Islet of Langerhans (tissue), 1 donor: ENCODE measurements at regions not wholly inside any gene's neighbourhood (a gene's known extent, or its start where the extent isn't known, plus 50 kb on each side); places are given as distances from the start of the nearest gene placed in this dataset.

Experiments
- FAIRE-seq: peaks from one replicate; lab custom pipeline; 2011; peaks lifted over from hg19 to GRCh38; lab: Jason Lieb, UNC

DNA sequence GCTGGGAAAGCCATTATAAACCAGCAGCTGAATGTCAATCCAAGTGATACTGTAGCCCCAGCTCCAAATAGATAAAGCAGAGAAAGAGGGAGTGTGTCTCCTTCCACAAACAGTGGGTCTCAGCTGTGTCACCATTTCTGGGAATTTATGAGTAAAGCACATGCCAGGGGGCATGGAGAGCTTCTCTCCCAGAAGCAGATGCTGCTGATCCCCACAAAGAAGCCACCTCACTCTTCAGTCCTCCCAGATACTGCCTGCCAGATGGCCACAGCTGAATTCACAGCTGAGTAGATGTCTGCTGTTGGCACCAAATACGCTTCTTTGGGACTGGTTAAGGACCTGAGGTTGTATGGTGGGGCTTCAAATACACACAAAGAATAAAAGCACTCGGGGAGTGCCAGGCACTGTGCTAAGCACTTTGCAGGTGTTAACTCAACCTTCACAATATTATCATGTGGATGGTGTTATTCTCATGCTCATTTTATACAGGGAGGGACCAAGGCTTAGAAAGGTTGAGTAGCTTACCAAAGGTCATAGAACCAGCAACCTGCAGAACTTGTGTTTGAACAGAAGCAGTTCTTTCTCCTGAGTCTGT lies 298.3 kb downstream of the CDH11 start:
- no peak for FAIRE-seq

DNA sequence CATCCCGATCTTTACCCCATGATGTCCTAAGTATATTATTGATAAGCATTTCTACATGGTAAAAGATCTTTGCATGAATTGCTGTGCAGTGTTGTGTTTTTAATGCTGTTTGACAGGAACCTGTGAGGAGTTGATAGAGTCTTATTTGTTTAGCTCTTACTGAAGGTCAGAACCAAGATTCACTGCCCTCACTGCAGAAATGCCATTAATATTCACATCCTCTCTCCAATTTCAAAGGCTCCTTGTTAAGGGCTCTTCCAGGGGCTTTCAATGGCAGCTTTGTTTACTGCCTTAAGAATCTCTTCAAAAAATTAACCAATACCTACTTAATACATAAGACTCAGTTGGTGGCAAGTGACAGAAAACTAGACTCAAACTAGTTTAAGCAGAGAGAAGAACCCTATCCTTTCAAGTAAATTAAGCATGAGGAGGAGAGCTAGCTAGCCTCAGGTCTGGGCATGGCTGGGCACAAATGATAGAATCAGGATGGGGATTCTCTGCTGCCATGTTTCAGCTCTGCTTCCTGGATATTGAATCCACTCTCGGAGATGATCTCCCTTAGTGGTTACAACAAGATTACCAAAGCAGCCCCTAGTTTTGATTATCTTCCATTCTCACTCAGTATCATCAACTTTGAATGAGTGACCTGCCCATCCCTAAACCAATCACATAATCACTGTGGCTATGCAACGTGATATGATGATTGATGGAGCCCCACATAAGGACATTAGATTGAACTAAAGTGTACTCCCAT lies 311.8 kb downstream of the CDH11 start:
- no peak for FAIRE-seq

GRCh38 chr16:64808474-64808873 lies 313.4 kb downstream of the CDH11 start:
- FAIRE-seq: no peak

GRCh38 chr16:64791756-64792155 lies 330.1 kb downstream of the CDH11 start:
- no peak for FAIRE-seq

- FAIRE-seq: no peak
Observed at GRCh38 chr16:64784635-64785034, 337.2 kb downstream of the CDH11 start.

DNA sequence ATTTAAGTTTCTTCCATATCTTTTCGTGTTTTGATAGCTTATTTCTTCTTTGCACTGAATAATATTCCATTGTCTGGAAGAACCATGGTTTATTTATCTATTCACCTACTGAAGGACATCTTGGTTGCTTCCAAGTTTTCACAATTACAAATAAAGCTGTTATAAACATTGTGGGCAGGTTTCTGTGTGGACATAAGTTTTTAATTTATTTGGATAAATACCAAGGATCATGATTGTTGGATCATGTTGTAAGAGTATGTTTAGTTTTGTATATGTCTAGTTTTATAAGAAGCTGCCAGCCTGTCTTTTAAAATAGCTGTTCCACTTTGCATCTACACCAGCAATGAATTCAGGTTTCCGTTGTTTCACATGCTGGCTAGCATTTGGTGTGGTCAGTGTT lies 339.4 kb downstream of the CDH11 start:
- no peak for FAIRE-seq

DNA sequence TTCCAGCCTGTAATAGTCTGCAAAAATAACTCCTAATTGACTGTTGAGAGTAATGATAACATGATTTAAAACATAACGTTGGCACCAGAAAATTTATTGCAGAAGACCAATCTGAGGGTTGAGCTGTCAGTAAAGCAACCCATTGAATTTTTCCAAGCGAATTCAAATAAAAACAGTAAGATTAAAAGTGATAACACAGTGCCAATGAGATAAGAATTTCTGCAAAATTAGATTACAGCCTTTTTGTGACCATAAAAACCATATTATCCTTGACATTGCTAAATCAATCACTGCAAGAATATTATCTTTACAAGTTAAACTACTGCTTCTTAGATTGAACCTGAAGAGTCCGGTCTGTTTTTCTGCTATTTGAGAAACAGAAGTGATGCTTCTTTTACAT lies 341.4 kb downstream of the CDH11 start:
- FAIRE-seq: no peak

- FAIRE-seq: no peak
Observed at GRCh38 chr16:64778777-64779176, 343.1 kb downstream of the CDH11 start.

DNA sequence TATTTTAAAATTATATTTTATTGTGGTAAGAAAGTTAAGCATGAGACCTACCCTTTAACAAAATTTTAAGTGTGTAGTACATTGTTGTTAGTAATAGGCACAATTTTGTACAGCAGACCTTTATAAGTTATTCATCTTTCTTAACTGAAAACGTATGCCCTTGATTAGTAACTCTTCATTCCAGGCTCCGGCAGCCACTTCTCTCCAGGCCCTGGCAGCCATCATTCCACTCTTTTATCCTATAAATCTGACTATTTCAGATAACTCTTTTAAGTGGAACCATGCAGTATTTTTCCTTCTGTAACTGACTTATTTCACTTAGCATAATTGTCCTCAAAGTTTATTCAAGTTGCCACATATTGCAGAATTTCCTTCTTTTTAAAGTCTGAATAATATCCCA lies 348.2 kb downstream of the CDH11 start:
- FAIRE-seq: no peak

DNA sequence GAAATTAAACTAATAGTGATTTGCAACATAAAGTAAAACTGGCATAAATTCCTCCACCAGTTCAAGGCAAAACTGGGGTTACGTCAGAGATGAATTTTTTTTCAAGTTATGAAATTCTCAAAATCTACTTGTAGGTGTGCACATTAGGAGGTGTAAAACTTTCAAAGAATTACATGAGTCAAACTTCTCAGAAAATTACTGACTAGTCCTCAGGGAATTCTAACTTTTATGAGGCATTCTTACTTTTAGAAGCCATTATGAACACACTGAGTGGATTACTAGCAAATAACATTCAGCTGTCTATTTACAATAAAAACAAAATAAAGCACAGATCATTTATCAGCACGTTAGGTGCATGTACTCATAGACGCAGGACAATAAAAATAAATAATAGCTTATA lies 348.7 kb downstream of the CDH11 start:
- FAIRE-seq: no peak

- FAIRE-seq: no peak
Observed at GRCh38 chr16:64771273-64771672, 350.6 kb downstream of the CDH11 start.

DNA sequence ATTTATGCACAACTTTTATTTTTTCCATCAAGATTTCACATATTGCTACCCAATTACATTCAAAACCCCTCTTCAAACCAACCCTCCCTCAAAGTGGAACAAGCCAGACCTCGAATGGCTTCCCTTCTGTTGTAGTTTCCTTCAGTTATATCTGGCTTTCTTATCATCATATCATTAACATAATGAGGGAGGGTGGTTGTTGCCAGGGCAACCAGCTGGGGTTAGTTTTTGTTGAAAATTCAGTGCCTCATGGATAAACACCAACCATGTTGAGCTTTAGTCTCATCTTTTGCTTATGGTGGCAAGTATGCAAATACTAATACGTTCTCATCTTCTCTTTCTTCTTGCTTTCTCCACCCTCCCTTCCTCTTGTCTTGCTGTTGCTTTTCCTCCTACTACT lies 359.7 kb downstream of the CDH11 start:
- no peak for FAIRE-seq

DNA sequence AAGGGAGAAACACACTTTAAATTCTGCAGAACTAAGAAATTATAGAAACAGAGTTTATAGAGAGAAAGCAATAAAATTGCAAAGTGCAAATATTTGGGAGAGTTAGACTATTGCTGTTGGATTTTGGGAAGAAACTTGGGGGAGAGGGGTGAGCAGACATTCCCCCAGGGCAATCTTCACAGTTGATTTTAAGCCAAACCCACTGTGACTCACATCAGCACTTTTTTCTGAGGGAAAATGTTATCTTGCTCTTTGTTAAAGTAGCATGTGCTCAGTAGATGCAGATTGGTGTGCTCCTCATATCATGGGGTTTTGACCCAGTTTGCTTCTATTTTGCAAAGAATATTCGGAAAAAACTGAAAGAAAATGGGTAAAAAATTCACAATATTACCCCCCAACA lies 367.6 kb downstream of the CDH11 start:
- FAIRE-seq: no peak

- FAIRE-seq: no peak
Observed at GRCh38 chr16:64751906-64752305, 370.0 kb downstream of the CDH11 start.

- FAIRE-seq: no peak
Observed at GRCh38 chr16:64749346-64749745, 372.5 kb downstream of the CDH11 start.

DNA sequence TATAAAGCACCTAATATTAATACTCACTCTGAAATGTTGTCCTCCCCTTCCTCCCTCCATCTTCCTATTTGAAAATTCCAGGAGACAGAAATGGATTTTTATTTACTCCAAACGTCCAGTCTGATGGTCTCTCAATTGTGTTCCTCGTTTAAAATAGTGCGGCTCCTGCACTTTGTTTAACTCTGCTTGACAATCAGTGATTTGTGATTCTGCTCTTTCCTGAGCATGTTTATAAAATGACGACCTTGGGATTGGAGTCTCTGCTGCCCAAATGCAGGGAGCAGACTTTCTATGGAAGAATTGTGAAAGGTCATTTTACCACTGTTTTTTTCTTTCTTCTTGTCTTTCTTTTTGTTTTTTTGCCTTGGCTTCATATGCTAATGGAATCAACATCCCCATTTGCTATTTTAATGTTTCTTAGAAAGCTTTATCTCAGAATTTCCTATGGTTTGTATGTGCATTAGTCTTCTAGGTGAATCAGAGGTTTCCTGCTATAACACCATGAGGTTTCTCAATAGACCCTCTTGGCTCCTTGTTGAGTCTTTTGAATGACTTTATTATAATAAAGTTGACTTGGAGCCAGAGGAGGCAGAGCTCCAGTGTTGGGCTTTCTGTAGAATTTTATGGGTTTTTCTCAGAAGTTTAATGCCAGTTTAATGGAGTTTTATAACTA lies 376.5 kb downstream of the CDH11 start:
- no peak for FAIRE-seq

GRCh38 chr16:64742455-64743223 lies 379.2 kb downstream of the CDH11 start:
- FAIRE-seq: no peak

DNA sequence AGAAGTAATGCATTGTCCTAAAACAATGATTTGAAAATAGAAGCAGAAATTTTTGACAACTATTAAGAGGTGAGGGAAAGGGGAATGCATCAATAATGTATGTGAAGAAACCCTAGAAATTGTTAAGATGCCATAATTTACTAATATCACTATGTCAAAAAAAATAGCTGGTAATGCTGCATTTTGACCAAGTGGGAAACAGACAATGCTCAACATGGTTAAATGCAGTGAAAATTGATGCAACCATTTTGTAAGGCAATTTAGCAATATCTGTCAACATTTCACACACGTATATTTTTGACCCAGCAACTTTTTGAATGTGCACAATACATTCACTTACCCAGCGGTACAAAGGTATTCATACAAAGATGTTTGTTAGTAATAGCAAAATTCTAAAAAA lies 381.6 kb downstream of the CDH11 start:
- FAIRE-seq: no peak

DNA sequence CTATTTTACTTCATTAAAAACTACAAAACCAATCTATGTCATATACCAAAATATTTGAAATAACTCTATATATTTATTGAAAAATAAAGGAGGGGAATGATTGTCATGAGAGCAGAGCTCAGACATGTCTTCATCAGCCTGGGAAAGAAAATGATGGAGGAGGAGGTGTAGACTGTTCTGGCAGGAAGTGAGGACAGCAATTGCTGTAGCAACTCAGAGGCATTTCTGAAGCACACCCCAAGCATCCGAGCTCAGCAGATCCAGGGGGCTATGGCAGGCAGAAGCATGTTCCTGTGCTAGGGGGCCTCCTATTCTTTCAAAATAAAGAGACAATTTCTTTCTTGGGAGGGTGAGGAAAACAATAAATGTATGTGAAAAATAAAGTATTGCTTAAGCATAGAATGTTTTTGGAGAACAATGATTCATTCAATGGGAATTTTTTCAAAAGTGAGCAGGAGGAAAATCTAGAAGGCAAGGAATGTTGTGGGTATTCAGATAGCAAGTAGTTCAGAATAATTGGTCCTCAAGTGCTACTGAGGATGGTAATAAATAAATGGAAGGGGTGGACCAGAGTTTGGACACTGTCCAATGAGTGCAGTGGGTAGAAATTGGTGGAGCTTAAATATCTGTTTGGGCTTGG lies 383.4 kb downstream of the CDH11 start:
- FAIRE-seq: no peak

- FAIRE-seq: no peak
Observed at GRCh38 chr16:64736857-64737256, 385.0 kb downstream of the CDH11 start.

- FAIRE-seq: no peak
Observed at GRCh38 chr16:64731891-64732290, 390.0 kb downstream of the CDH11 start.

GRCh38 chr16:64730261-64730660 lies 391.6 kb downstream of the CDH11 start:
- no peak for FAIRE-seq
